ENCODE measurements at regions not wholly inside any gene's neighbourhood (a gene's known extent, or its start where the extent isn't known, plus 50 kb on each side); places are given as distances from the start of the nearest gene placed in this dataset.

- H3K27ac ChIP-seq (ENCODE audit: insufficient read depth in 1 of 2, low read depth in 1 of 2, low read length in 2 of 2, poor library complexity in 1 of 2, severe bottlenecking in 2 of 2), result no peak overlapping the region
- H3K9me3 ChIP-seq (ENCODE audit: control extremely low read depth in 1 of 5, control insufficient read depth in 4 of 5, insufficient read depth in 2 of 5, low read depth in 1 of 5, low read length in 4 of 5), result peaks cover 0 to 2% (median 0%) of the 10 kb centered on the region in 5 experiments
- H3K36me3 ChIP-seq (ENCODE audit: control insufficient read depth in 4 of 4, insufficient read depth in 4 of 4, low read length in 3 of 4), result no peaks in the 10 kb centered on the region
- DNase-seq, result no peak
- no peaks in the 10 kb centered on the region for H3K27me3 ChIP-seq (replicated peaks in 2 of 5; ENCODE audit: control insufficient read depth in 4 of 5, insufficient read depth in 5 of 5, low read length in 4 of 5)
- POLR2A ChIA-PET, result no interaction called here
- 78% methylated on average over 5 of the region's 5 CpGs for WGBS (ENCODE audit: insufficient coverage)
- H3K4me3 ChIP-seq (ENCODE audit: control insufficient read depth in 1 of 7, extremely low read depth in 1 of 7, insufficient read depth in 4 of 7, low read depth in 2 of 7, low read length in 6 of 7), result no peak overlapping the region
- H3K4me1 ChIP-seq (ENCODE audit: control extremely low read depth in 1 of 4, control insufficient read depth in 4 of 4, insufficient read depth in 4 of 4, low read length in 3 of 4), result no peaks in the 10 kb centered on the region
- CTCF ChIA-PET, result no interaction called here
Measured at GRCh38 chr1:115233598-115233997, 104.5 kb downstream of the NGF start.

- no peaks in the 10 kb centered on the region for H3K27me3 ChIP-seq (replicated peaks in 2 of 5; ENCODE audit: control insufficient read depth in 4 of 5, insufficient read depth in 5 of 5, low read length in 4 of 5)
- POLR2A ChIA-PET, result no interaction called here
- DNase-seq, result no peak
- H3K4me1 ChIP-seq (ENCODE audit: control extremely low read depth in 1 of 4, control insufficient read depth in 4 of 4, insufficient read depth in 4 of 4, low read length in 3 of 4), result no peaks in the 10 kb centered on the region
- WGBS (ENCODE audit: insufficient coverage), result 100% methylated on average over 2 of the region's 3 CpGs
- CTCF ChIA-PET, result no interaction called here
- H3K9me3 ChIP-seq (ENCODE audit: control extremely low read depth in 1 of 5, control insufficient read depth in 4 of 5, insufficient read depth in 2 of 5, low read depth in 1 of 5, low read length in 4 of 5), result peaks cover 0 to 2% (median 0%) of the 10 kb centered on the region in 5 experiments
- no peaks in the 10 kb centered on the region for H3K36me3 ChIP-seq (ENCODE audit: control insufficient read depth in 4 of 4, insufficient read depth in 4 of 4, low read length in 3 of 4)
- H3K4me3 ChIP-seq (ENCODE audit: control insufficient read depth in 1 of 7, extremely low read depth in 1 of 7, insufficient read depth in 4 of 7, low read depth in 2 of 7, low read length in 6 of 7), result no peak overlapping the region
- no peak overlapping the region for H3K27ac ChIP-seq (ENCODE audit: insufficient read depth in 1 of 2, low read depth in 1 of 2, low read length in 2 of 2, poor library complexity in 1 of 2, severe bottlenecking in 2 of 2)
Measured at GRCh38 chr1:115230281-115230680, 107.8 kb downstream of the NGF start.

- Histone ChIP-seq H3K4me1 (ENCODE audit: control extremely low read depth in 1 of 4, control insufficient read depth in 4 of 4, insufficient read depth in 4 of 4, low read length in 3 of 4) (no peaks in the 10 kb centered on the region), H3K4me3 (ENCODE audit: control insufficient read depth in 1 of 7, extremely low read depth in 1 of 7, insufficient read depth in 4 of 7, low read depth in 2 of 7, low read length in 6 of 7) (no peak overlapping the region), H3K27ac (ENCODE audit: insufficient read depth in 1 of 2, low read depth in 1 of 2, low read length in 2 of 2, poor library complexity in 1 of 2, severe bottlenecking in 2 of 2) (no peak overlapping the region), H3K36me3 (ENCODE audit: control insufficient read depth in 4 of 4, insufficient read depth in 4 of 4, low read length in 3 of 4) (no peaks in the 10 kb centered on the region), H3K27me3 (replicated peaks in 2 of 5; ENCODE audit: control insufficient read depth in 4 of 5, insufficient read depth in 5 of 5, low read length in 4 of 5) (no peaks in the 10 kb centered on the region), H3K9me3 (ENCODE audit: control extremely low read depth in 1 of 5, control insufficient read depth in 4 of 5, insufficient read depth in 2 of 5, low read depth in 1 of 5, low read length in 4 of 5) (peaks cover 0 to 2% (median 0%) of the 10 kb centered on the region in 5 experiments)
- ChIA-PET CTCF (no interaction called here), POLR2A (no interaction called here)
- WGBS (ENCODE audit: insufficient coverage), result no CpG with 5 or more reads among the region's 1 CpG
- DNase-seq, result no peak
Measured at GRCh38 chr1:115229016-115229415, 109.0 kb downstream of the NGF start.

- Histone ChIP-seq H3K4me1 (ENCODE audit: control extremely low read depth in 1 of 4, control insufficient read depth in 4 of 4, insufficient read depth in 4 of 4, low read length in 3 of 4) (no peaks in the 10 kb centered on the region), H3K27me3 (replicated peaks in 2 of 5; ENCODE audit: control insufficient read depth in 4 of 5, insufficient read depth in 5 of 5, low read length in 4 of 5) (no peaks in the 10 kb centered on the region), H3K9me3 (ENCODE audit: control extremely low read depth in 1 of 5, control insufficient read depth in 4 of 5, insufficient read depth in 2 of 5, low read depth in 1 of 5, low read length in 4 of 5) (peaks cover 0 to 2% (median 0%) of the 10 kb centered on the region in 5 experiments), H3K36me3 (ENCODE audit: control insufficient read depth in 4 of 4, insufficient read depth in 4 of 4, low read length in 3 of 4) (no peaks in the 10 kb centered on the region), H3K4me3 (ENCODE audit: control insufficient read depth in 1 of 7, extremely low read depth in 1 of 7, insufficient read depth in 4 of 7, low read depth in 2 of 7, low read length in 6 of 7) (no peak overlapping the region), H3K27ac (ENCODE audit: insufficient read depth in 1 of 2, low read depth in 1 of 2, low read length in 2 of 2, poor library complexity in 1 of 2, severe bottlenecking in 2 of 2) (no peak overlapping the region)
- CTCF ChIA-PET, result no interaction called here
- DNase-seq, result no peak
- POLR2A ChIA-PET, result no interaction called here
- 96% methylated on average over 4 of the region's 4 CpGs for WGBS (ENCODE audit: insufficient coverage)
Measured at GRCh38 chr1:115228191-115228590, 109.9 kb downstream of the NGF start.

- peaks cover 0 to 2% (median 0%) of the 10 kb centered on the region in 5 experiments for H3K9me3 ChIP-seq (ENCODE audit: control extremely low read depth in 1 of 5, control insufficient read depth in 4 of 5, insufficient read depth in 2 of 5, low read depth in 1 of 5, low read length in 4 of 5)
- no peaks in the 10 kb centered on the region for H3K36me3 ChIP-seq (ENCODE audit: control insufficient read depth in 4 of 4, insufficient read depth in 4 of 4, low read length in 3 of 4)
- no peak overlapping the region for H3K27ac ChIP-seq (ENCODE audit: insufficient read depth in 1 of 2, low read depth in 1 of 2, low read length in 2 of 2, poor library complexity in 1 of 2, severe bottlenecking in 2 of 2)
- H3K4me1 ChIP-seq (ENCODE audit: control extremely low read depth in 1 of 4, control insufficient read depth in 4 of 4, insufficient read depth in 4 of 4, low read length in 3 of 4), result no peaks in the 10 kb centered on the region
- DNase-seq, result no peak
- 96% methylated on average over 8 of the region's 8 CpGs for WGBS (ENCODE audit: insufficient coverage)
- ChIA-PET CTCF (no interaction called here), POLR2A (no interaction called here)
- H3K27me3 ChIP-seq (replicated peaks in 2 of 5; ENCODE audit: control insufficient read depth in 4 of 5, insufficient read depth in 5 of 5, low read length in 4 of 5), result no peaks in the 10 kb centered on the region
- no peak overlapping the region for H3K4me3 ChIP-seq (ENCODE audit: control insufficient read depth in 1 of 7, extremely low read depth in 1 of 7, insufficient read depth in 4 of 7, low read depth in 2 of 7, low read length in 6 of 7)
Measured at GRCh38 chr1:115227346-115228082, 110.5 kb downstream of the NGF start.

- DNase-seq, result no peak
- H3K27ac ChIP-seq (ENCODE audit: insufficient read depth in 1 of 2, low read depth in 1 of 2, low read length in 2 of 2, poor library complexity in 1 of 2, severe bottlenecking in 2 of 2), result no peak overlapping the region
- CTCF ChIA-PET, result no interaction called here
Measured at GRCh38 chr1:115225993-115226685, 111.9 kb downstream of the NGF start.

GRCh38 chr1:115224636-115225035, 113.4 kb downstream of the NGF start:
- 100% methylated on average over 1 of the region's 2 CpGs for WGBS (ENCODE audit: insufficient coverage)
- no peaks in the 10 kb centered on the region for H3K4me1 ChIP-seq (ENCODE audit: control extremely low read depth in 1 of 4, control insufficient read depth in 4 of 4, insufficient read depth in 4 of 4, low read length in 3 of 4)
- ChIA-PET CTCF (no interaction called here), POLR2A (no interaction called here)
- no peaks in the 10 kb centered on the region for H3K36me3 ChIP-seq (ENCODE audit: control insufficient read depth in 4 of 4, insufficient read depth in 4 of 4, low read length in 3 of 4)
- DNase-seq, result no peak
- no peaks in the 10 kb centered on the region for H3K27me3 ChIP-seq (replicated peaks in 2 of 5; ENCODE audit: control insufficient read depth in 4 of 5, insufficient read depth in 5 of 5, low read length in 4 of 5)
- no peak overlapping the region for H3K4me3 ChIP-seq (ENCODE audit: control insufficient read depth in 1 of 7, extremely low read depth in 1 of 7, insufficient read depth in 4 of 7, low read depth in 2 of 7, low read length in 6 of 7)
- H3K9me3 ChIP-seq (ENCODE audit: control extremely low read depth in 1 of 5, control insufficient read depth in 4 of 5, insufficient read depth in 2 of 5, low read depth in 1 of 5, low read length in 4 of 5), result peaks cover 0 to 2% (median 0%) of the 10 kb centered on the region in 5 experiments
- no peak overlapping the region for H3K27ac ChIP-seq (ENCODE audit: insufficient read depth in 1 of 2, low read depth in 1 of 2, low read length in 2 of 2, poor library complexity in 1 of 2, severe bottlenecking in 2 of 2)

More at GRCh38 chr1:115225993-115226685, 111.9 kb downstream of the NGF start:
- H3K36me3 ChIP-seq (ENCODE audit: control insufficient read depth in 4 of 4, insufficient read depth in 4 of 4, low read length in 3 of 4), result no peaks in the 10 kb centered on the region
- H3K27me3 ChIP-seq (replicated peaks in 2 of 5; ENCODE audit: control insufficient read depth in 4 of 5, insufficient read depth in 5 of 5, low read length in 4 of 5), result no peaks in the 10 kb centered on the region
- no peaks in the 10 kb centered on the region for H3K4me1 ChIP-seq (ENCODE audit: control extremely low read depth in 1 of 4, control insufficient read depth in 4 of 4, insufficient read depth in 4 of 4, low read length in 3 of 4)
- peaks cover 0 to 2% (median 0%) of the 10 kb centered on the region in 5 experiments for H3K9me3 ChIP-seq (ENCODE audit: control extremely low read depth in 1 of 5, control insufficient read depth in 4 of 5, insufficient read depth in 2 of 5, low read depth in 1 of 5, low read length in 4 of 5)
- POLR2A ChIA-PET, result interaction anchor here (0.7 kb wide), 1 partner anchor 46 kb away, joined by 4 read pairs; no protein-coding TSS in a partner anchor
- H3K4me3 ChIP-seq (ENCODE audit: control insufficient read depth in 1 of 7, extremely low read depth in 1 of 7, insufficient read depth in 4 of 7, low read depth in 2 of 7, low read length in 6 of 7), result no peak overlapping the region
- 92% methylated on average over 10 of the region's 11 CpGs for WGBS (ENCODE audit: insufficient coverage)

Data from common myeloid progenitor, CD34-positive (primary cell).